ENCODE measurements at regions not wholly inside any gene's neighbourhood (a gene's known extent, or its start where the extent isn't known, plus 50 kb on each side); places are given as distances from the start of the nearest gene placed in this dataset.

DNA sequence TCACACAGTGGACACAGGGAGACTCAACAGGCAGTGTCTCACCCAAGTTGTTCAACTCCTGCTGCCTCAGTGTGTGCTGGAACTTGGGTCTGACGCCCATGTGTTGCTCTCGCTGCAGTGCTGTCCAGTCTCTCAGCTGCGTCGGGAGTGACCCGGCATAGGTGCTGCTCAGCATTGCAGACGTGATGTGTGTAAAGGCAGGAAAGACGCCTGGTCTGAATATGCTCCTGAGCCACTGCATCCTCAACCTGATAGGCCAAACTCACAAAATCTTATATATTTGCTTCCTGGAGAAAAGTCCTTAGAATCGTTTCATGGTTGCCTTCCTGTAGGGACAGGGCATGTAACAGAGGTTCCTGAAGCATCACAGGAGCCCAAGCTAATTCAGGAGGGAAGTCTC is 152.9 kb downstream of the INSIG2 start:
- POLR2A ChIA-PET, result no interaction called here
- Histone ChIP-seq H3K9me3 (replicated peaks; ENCODE audit: control insufficient read depth, insufficient read depth, low read length) (no peaks in the 10 kb centered on the region; the same call in 2 of the 3 replicates), H3K9ac (ENCODE audit: control insufficient read depth, insufficient read depth, low read length) (no peak overlapping the region), H3K4me2 (ENCODE audit: control insufficient read depth, insufficient read depth) (no peak overlapping the region), H3K4me1 (ENCODE audit: control insufficient read depth, insufficient read depth, low read length) (no peaks in the 10 kb centered on the region), H3K4me3 (no peak overlapping the region), H3K27ac (ENCODE audit: control insufficient read depth, insufficient read depth) (no peak overlapping the region), H4K20me1 (ENCODE audit: control insufficient read depth, insufficient read depth) (no peaks in the 10 kb centered on the region), H3K79me2 (ENCODE audit: control insufficient read depth, insufficient read depth, low read length) (no peaks in the 10 kb centered on the region), H2AFZ (ENCODE audit: control insufficient read depth, low read depth, low read length) (no peak overlapping the region), H3K27me3 (replicated peaks in 1 of 2; ENCODE audit: control insufficient read depth in 2 of 2, insufficient read depth in 2 of 2, low read length in 1 of 2) (no peaks in the 10 kb centered on the region), H3K36me3 (ENCODE audit: control insufficient read depth in 2 of 2, insufficient read depth in 2 of 2, low read length in 1 of 2) (no peaks in the 10 kb centered on the region)
- CTCF ChIA-PET, result no interaction called here
- DNase-seq (ENCODE audit: low read depth, low spot score) (no peak), FAIRE-seq (no peak), ATAC-seq (no peak)
- TF ChIP-seq, protein P1, sequence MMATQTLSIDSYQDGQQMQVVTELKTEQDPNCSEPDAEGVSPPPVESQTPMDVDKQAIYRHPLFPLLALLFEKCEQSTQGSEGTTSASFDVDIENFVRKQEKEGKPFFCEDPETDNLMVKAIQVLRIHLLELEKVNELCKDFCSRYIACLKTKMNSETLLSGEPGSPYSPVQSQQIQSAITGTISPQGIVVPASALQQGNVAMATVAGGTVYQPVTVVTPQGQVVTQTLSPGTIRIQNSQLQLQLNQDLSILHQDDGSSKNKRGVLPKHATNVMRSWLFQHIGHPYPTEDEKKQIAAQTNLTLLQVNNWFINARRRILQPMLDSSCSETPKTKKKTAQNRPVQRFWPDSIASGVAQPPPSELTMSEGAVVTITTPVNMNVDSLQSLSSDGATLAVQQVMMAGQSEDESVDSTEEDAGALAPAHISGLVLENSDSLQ (IDR thresholded peaks at IDR 0.05), result no peak
- TF ChIP-seq RELA (IDR thresholded peaks at IDR 0.05; ENCODE audit: borderline replicate concordance, partially characterized antibody), result no peak
- TF ChIP-seq RUNX3 (IDR thresholded peaks at IDR 0.05; ENCODE audit: low read length), result no peak
- TF ChIP-seq CEBPB (IDR thresholded peaks at IDR 0.05; ENCODE audit: borderline replicate concordance in 1 of 2, low read depth in 2 of 2, low read length in 2 of 2), result no peak
- TF ChIP-seq ASH2L (IDR thresholded peaks at IDR 0.05; ENCODE audit: borderline replicate concordance, low read depth), result no peak
- TF ChIP-seq, protein P2, sequence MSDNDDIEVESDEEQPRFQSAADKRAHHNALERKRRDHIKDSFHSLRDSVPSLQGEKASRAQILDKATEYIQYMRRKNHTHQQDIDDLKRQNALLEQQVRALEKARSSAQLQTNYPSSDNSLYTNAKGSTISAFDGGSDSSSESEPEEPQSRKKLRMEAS (IDR thresholded peaks at IDR 0.05; ENCODE audit: low read depth, low read length), result no peak
- TF ChIP-seq, protein P3, sequence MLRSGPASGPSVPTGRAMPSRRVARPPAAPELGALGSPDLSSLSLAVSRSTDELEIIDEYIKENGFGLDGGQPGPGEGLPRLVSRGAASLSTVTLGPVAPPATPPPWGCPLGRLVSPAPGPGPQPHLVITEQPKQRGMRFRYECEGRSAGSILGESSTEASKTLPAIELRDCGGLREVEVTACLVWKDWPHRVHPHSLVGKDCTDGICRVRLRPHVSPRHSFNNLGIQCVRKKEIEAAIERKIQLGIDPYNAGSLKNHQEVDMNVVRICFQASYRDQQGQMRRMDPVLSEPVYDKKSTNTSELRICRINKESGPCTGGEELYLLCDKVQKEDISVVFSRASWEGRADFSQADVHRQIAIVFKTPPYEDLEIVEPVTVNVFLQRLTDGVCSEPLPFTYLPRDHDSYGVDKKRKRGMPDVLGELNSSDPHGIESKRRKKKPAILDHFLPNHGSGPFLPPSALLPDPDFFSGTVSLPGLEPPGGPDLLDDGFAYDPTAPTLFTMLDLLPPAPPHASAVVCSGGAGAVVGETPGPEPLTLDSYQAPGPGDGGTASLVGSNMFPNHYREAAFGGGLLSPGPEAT (IDR thresholded peaks at IDR 0.05; ENCODE audit: low read depth), result no peak
- no peak for TF ChIP-seq ZBED1 (IDR thresholded peaks at IDR 0.05; ENCODE audit: borderline replicate concordance)
- TF ChIP-seq, protein P4, sequence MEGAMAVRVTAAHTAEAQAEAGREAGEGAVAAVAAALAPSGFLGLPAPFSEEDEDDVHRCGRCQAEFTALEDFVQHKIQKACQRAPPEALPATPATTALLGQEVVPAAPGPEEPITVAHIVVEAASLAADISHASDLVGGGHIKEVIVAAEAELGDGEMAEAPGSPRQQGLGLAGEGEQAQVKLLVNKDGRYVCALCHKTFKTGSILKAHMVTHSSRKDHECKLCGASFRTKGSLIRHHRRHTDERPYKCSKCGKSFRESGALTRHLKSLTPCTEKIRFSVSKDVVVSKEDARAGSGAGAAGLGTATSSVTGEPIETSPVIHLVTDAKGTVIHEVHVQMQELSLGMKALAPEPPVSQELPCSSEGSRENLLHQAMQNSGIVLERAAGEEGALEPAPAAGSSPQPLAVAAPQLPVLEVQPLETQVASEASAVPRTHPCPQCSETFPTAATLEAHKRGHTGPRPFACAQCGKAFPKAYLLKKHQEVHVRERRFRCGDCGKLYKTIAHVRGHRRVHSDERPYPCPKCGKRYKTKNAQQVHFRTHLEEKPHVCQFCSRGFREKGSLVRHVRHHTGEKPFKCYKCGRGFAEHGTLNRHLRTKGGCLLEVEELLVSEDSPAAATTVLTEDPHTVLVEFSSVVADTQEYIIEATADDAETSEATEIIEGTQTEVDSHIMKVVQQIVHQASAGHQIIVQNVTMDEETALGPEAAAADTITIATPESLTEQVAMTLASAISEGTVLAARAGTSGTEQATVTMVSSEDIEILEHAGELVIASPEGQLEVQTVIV (IDR thresholded peaks at IDR 0.05; ENCODE audit: borderline replicate concordance, partially characterized antibody), result no peak
- TF ChIP-seq SIX5 (IDR thresholded peaks at IDR 0.05; ENCODE audit: low read depth, low read length, severe bottlenecking), result no peak
- no peak for TF ChIP-seq EED (IDR thresholded peaks at IDR 0.05; ENCODE audit: low read depth)
- in situ Hi-C loops (cut with MboI) (no loop called here), intact Hi-C loops (cut with micrococcal nuclease; ENCODE audit: unreplicated experiment) (loop anchor here (5.0 kb wide), 1 partner anchor 379 kb away; no protein-coding TSS in a partner anchor)
- WGBS (ENCODE audit: insufficient coverage, insufficient replicate concordance, low lambda C conversion rate, missing lambda C conversion rate), result 23% methylated on average over 8 of the region's 8 CpGs
- SMC1A ChIA-PET (ENCODE audit: uncharacterized antibody, unreplicated experiment), result no interaction called here
- BruUV-seq (replicated peaks), result no TSS peak
- RAD21 ChIA-PET (ENCODE audit: unreplicated experiment), result no interaction called here

Data from GM12878 (cell line).